ENCODE measurements at regions not wholly inside any gene's neighbourhood (a gene's known extent, or its start where the extent isn't known, plus 50 kb on each side); places are given as distances from the start of the nearest gene placed in this dataset.

DNA sequence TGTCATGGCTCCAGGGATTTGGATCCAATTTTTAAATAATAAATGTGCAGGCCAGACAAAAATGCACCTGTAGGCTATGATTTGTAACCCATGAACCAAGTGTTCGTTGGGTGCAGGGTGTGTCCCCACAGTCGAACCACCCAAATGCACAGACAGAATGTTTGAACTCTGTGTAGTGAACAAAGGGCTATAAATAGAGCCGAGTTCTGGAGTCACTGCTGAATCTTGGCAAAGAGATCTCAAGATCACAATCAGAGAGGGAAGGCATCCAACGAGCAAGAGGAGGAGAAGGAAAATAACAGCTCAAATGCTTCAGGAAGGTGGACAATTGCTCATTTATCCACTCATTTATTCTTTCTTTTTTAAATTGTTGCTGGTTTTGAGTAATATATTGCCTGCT, 547.9 kb downstream of the FGF9 start:
- TF ChIP-seq, protein P1, sequence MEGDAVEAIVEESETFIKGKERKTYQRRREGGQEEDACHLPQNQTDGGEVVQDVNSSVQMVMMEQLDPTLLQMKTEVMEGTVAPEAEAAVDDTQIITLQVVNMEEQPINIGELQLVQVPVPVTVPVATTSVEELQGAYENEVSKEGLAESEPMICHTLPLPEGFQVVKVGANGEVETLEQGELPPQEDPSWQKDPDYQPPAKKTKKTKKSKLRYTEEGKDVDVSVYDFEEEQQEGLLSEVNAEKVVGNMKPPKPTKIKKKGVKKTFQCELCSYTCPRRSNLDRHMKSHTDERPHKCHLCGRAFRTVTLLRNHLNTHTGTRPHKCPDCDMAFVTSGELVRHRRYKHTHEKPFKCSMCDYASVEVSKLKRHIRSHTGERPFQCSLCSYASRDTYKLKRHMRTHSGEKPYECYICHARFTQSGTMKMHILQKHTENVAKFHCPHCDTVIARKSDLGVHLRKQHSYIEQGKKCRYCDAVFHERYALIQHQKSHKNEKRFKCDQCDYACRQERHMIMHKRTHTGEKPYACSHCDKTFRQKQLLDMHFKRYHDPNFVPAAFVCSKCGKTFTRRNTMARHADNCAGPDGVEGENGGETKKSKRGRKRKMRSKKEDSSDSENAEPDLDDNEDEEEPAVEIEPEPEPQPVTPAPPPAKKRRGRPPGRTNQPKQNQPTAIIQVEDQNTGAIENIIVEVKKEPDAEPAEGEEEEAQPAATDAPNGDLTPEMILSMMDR (IDR thresholded peaks at IDR 0.05): no peak
- no peak for TF ChIP-seq POLR2A (IDR thresholded peaks at IDR 0.05)
